Stimulated activated CD8-positive, alpha-beta memory T cell treated with anti-CD3 and anti-CD28 coated beads, Interleukin-15, amount 100 ng/mL, for 4 hours (primary cell): ENCODE measurements at regions not wholly inside any gene's neighbourhood (a gene's known extent, or its start where the extent isn't known, plus 50 kb on each side); places are given as distances from the start of the nearest gene placed in this dataset.

ENCODE experiments used
- DNase-seq, 2 donors: peaks; one replicate each; pipeline ENCODE4 v3.0.0-alpha.2; 2020; ENCODE audit warnings: low read depth in 2 of 2

- no peak for DNase-seq
Observed at GRCh38 chr17:33974276-33974675, 280.8 kb upstream of the CCL2 start.

- no peak for DNase-seq
Observed at GRCh38 chr17:33976831-33977230, 278.3 kb upstream of the CCL2 start.

- DNase-seq, result no peak
Observed at GRCh38 chr17:33977729-33978514, 277.2 kb upstream of the CCL2 start.

GRCh38 chr17:33978889-33979288 lies 276.2 kb upstream of the CCL2 start:
- DNase-seq, result no peak

GRCh38 chr17:33980193-33980592 lies 274.9 kb upstream of the CCL2 start:
- DNase-seq, result no peak

- DNase-seq, result no peak
Observed at GRCh38 chr17:33981711-33982601, 273.1 kb upstream of the CCL2 start.

- no peak for DNase-seq
Observed at GRCh38 chr17:33982909-33983308, 272.2 kb upstream of the CCL2 start.

GRCh38 chr17:33983824-33984574 lies 271.1 kb upstream of the CCL2 start:
- DNase-seq, result no peak

GRCh38 chr17:33986088-33986487 lies 269.0 kb upstream of the CCL2 start:
- DNase-seq, result no peak

- no peak for DNase-seq
Observed at GRCh38 chr17:33986566-33986965, 268.5 kb upstream of the CCL2 start.

GRCh38 chr17:33987162-33987561 lies 267.9 kb upstream of the CCL2 start:
- no peak for DNase-seq

GRCh38 chr17:33989361-33990148 lies 265.5 kb upstream of the CCL2 start:
- no peak for DNase-seq

- DNase-seq, result no peak
Observed at GRCh38 chr17:33990943-33991706, 264.0 kb upstream of the CCL2 start.

GRCh38 chr17:33992113-33992512 lies 263.0 kb upstream of the CCL2 start:
- no peak for DNase-seq

- no peak for DNase-seq
Observed at GRCh38 chr17:34000639-34001038, 254.4 kb upstream of the CCL2 start.

GRCh38 chr17:34001246-34001645 lies 253.8 kb upstream of the CCL2 start:
- DNase-seq, result no peak

- no peak for DNase-seq
Observed at GRCh38 chr17:34006126-34006525, 249.0 kb upstream of the CCL2 start.

GRCh38 chr17:34008125-34008524 lies 247.0 kb upstream of the CCL2 start:
- no peak for DNase-seq

GRCh38 chr17:34009912-34010311 lies 245.2 kb upstream of the CCL2 start:
- no peak for DNase-seq

- no peak for DNase-seq
Observed at GRCh38 chr17:34010534-34010933, 244.6 kb upstream of the CCL2 start.

GRCh38 chr17:34011599-34011998 lies 243.5 kb upstream of the CCL2 start:
- DNase-seq, result no peak
